OCI-LY1 (cell line): ENCODE measurements at regions not wholly inside any gene's neighbourhood (a gene's known extent, or its start where the extent isn't known, plus 50 kb on each side); places are given as distances from the start of the nearest gene placed in this dataset.

Source experiments
- H2AFZ ChIP-seq: fragments of 200-600 bp; sonication (generic), shearing (Covaris generic); 2 replicates; pipeline ENCODE4 v1.6.0; 2014; ENCODE audit warnings: antibody characterized with exemption, mild to moderate bottlenecking, low read length
- H3F3A ChIP-seq: fragments of 200-600 bp; sonication (generic), shearing (Covaris generic); 2 replicates; pipeline ENCODE4 v1.6.0; 2014; ENCODE audit warnings: mild to moderate bottlenecking, antibody characterized with exemption, low read length, moderate library complexity; ENCODE audit not compliant: insufficient read depth
- H3K27ac ChIP-seq: fragments of 200-600 bp; sonication (generic); 2 replicates; pipeline ENCODE4 v1.5.1; 2014; ENCODE audit warnings: low read length, mixed run types, mild to moderate bottlenecking, low read depth; ENCODE audit not compliant: poor library complexity, severe bottlenecking
- H3K27me3 ChIP-seq: fragments of 200-600 bp; sonication (generic); 2 replicates; pipeline ENCODE4 v1.6.0; 2014; ENCODE audit warnings: antibody characterized with exemption, mild to moderate bottlenecking, low read length, moderate library complexity; ENCODE audit not compliant: insufficient read depth
- H3K36me3 ChIP-seq: fragments of 200-600 bp; sonication (generic); 2 replicates; pipeline ENCODE4 v1.6.1; 2014; ENCODE audit warnings: mild to moderate bottlenecking, antibody characterized with exemption, low read length, moderate library complexity, mixed read lengths; ENCODE audit not compliant: insufficient read depth
- H3K4me1 ChIP-seq: fragments of 200-600 bp; sonication (generic); 2 replicates; pipeline ENCODE4 v1.5.1; 2014; ENCODE audit warnings: mild to moderate bottlenecking, low read length, moderate library complexity; ENCODE audit not compliant: insufficient read depth, severe bottlenecking
- H3K4me2 ChIP-seq: fragments of 200-600 bp; sonication (generic), shearing (Covaris generic); 2 replicates; pipeline ENCODE4 v1.6.1; 2014; ENCODE audit warnings: low read length
- H3K4me3 ChIP-seq: fragments of 200-600 bp; sonication (generic); 2 replicates; pipeline ENCODE4 v1.5.1; 2014; ENCODE audit warnings: low read length, low read depth, mild to moderate bottlenecking, mixed read lengths; ENCODE audit not compliant: poor library complexity, severe bottlenecking
- H3K79me2 ChIP-seq: fragments of 200-600 bp; shearing (Covaris generic); 2 replicates; pipeline ENCODE4 v1.6.1; 2016; ENCODE audit warnings: mixed run types, low read length, mixed read lengths; ENCODE audit not compliant: insufficient read depth
- H3K9ac ChIP-seq: fragments of 200-600 bp; sonication (generic), shearing (Covaris generic); 2 replicates; pipeline ENCODE4 v1.6.1; 2014; ENCODE audit warnings: mild to moderate bottlenecking, low read length, mixed read lengths
- H3K9me2 ChIP-seq: fragments of 200-600 bp; sonication (generic), shearing (Covaris generic); 2 replicates; pipeline ENCODE4 v1.6.1; 2014; ENCODE audit warnings: low read depth, mild to moderate bottlenecking, low read length, mixed read lengths
- H3K9me3 ChIP-seq: fragments of 200-600 bp; shearing (Covaris generic); 2 replicates; pipeline ENCODE4 v1.6.1; 2014; ENCODE audit warnings: low read length, mixed read lengths
- H4K20me1 ChIP-seq: fragments of 200-600 bp; sonication (generic), shearing (Covaris generic); 2 replicates; pipeline ENCODE4 v1.6.0; 2016; ENCODE audit warnings: mild to moderate bottlenecking, low read length; ENCODE audit not compliant: insufficient read depth
- CTCF ChIP-seq: fragments of 200-600 bp; sonication (generic), shearing (Covaris generic); IDR thresholded peaks from 2 replicates; pipeline ENCODE4 v1.5.1; 2017; ENCODE audit warnings: mild to moderate bottlenecking, antibody characterized with exemption, low read length, moderate library complexity, mixed read lengths
- EZH2 ChIP-seq: fragments of 200-600 bp; sonication (generic), shearing (Covaris generic); IDR thresholded peaks from 2 replicates; pipeline ENCODE4 v1.8.0; 2017; ENCODE audit warnings: borderline replicate concordance, mixed run types, mild to moderate bottlenecking, antibody characterized with exemption, low read length, moderate library complexity, mixed read lengths

GRCh38 chr3:193879864-193880242, 256.1 kb upstream of the HES1 start:
- no peaks in the 10 kb centered on the region for H4K20me1 ChIP-seq
- no peak overlapping the region for H3K4me3 ChIP-seq
- H3K79me2 ChIP-seq, result no peaks in the 10 kb centered on the region
- no peak for TF ChIP-seq CTCF
- no peak for TF ChIP-seq EZH2
- no peak overlapping the region for H3K9ac ChIP-seq
- no peak overlapping the region for H2AFZ ChIP-seq
- H3K36me3 ChIP-seq, result no peaks in the 10 kb centered on the region
- no peak overlapping the region for H3K4me2 ChIP-seq
- H3F3A ChIP-seq, result no peaks in the 10 kb centered on the region
- H3K27me3 ChIP-seq, result peaks cover 9% of the 10 kb centered on the region
- H3K9me3 ChIP-seq, result no peaks in the 10 kb centered on the region
- no peaks in the 10 kb centered on the region for H3K4me1 ChIP-seq
- H3K9me2 ChIP-seq, result no peaks in the 10 kb centered on the region
- H3K27ac ChIP-seq, result no peak overlapping the region

- H3K27ac ChIP-seq, result no peak overlapping the region
- TF ChIP-seq CTCF, result no peak
- TF ChIP-seq EZH2, result no peak
- no peaks in the 10 kb centered on the region for H3K9me3 ChIP-seq
These were observed 253.9 kb upstream of the HES1 start for GRCh38 chr3:193882091-193882490.

DNA sequence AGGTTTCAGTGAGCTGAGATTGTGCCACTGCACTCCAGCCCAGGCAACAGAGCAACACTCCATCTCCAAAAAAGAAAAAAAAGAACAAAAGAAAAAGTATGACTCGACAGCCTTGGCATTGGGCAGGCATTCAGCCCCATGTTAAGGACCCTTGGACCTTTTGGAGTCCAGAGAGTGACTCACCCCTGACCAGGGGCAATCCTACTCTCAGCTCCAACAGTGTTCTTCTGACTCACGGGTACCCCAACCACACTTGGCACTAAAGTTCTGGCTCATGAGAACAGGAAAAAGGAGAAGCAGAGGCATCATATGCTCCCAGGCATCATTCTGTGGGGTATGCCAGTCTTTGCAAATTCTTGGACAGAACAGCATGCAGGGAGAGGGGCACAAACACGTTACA, 252.4 kb upstream of the HES1 start:
- no peaks in the 10 kb centered on the region for H3F3A ChIP-seq
- H3K4me3 ChIP-seq, result no peak overlapping the region
- H3K9me2 ChIP-seq, result no peaks in the 10 kb centered on the region
- H3K27me3 ChIP-seq, result peaks cover 3% of the 10 kb centered on the region; the same call in 1 of the 2 replicates
- H3K4me2 ChIP-seq, result no peak overlapping the region
- H3K36me3 ChIP-seq, result no peaks in the 10 kb centered on the region
- H3K9ac ChIP-seq, result no peak overlapping the region
- no peaks in the 10 kb centered on the region for H3K9me3 ChIP-seq
- H3K79me2 ChIP-seq, result no peaks in the 10 kb centered on the region
- H4K20me1 ChIP-seq, result no peaks in the 10 kb centered on the region
- H3K4me1 ChIP-seq, result no peaks in the 10 kb centered on the region
- no peak overlapping the region for H3K27ac ChIP-seq
- no peak for TF ChIP-seq CTCF
- H2AFZ ChIP-seq, result no peak overlapping the region

More at GRCh38 chr3:193882091-193882490, 253.9 kb upstream of the HES1 start:
- no peaks in the 10 kb centered on the region for H4K20me1 ChIP-seq
- no peak overlapping the region for H2AFZ ChIP-seq
- no peak overlapping the region for H3K4me2 ChIP-seq
- H3K27me3 ChIP-seq, result peaks cover 3% of the 10 kb centered on the region; the same call in 1 of the 2 replicates
- no peaks in the 10 kb centered on the region for H3K9me2 ChIP-seq
- no peaks in the 10 kb centered on the region for H3F3A ChIP-seq
- no peaks in the 10 kb centered on the region for H3K4me1 ChIP-seq
- H3K4me3 ChIP-seq, result no peak overlapping the region
- no peaks in the 10 kb centered on the region for H3K79me2 ChIP-seq
- H3K36me3 ChIP-seq, result no peaks in the 10 kb centered on the region
- H3K9ac ChIP-seq, result no peak overlapping the region
